ENCODE measurements at regions not wholly inside any gene's neighbourhood (a gene's known extent, or its start where the extent isn't known, plus 50 kb on each side); places are given as distances from the start of the nearest gene placed in this dataset.

GRCh38 chr20:63145156-63145555 lies 70.8 kb downstream of the YTHDF1 start:
- WGBS (ENCODE audit: insufficient coverage) = 80% methylated on average over 1 of the region's 4 CpGs
- ChIA-PET CTCF (no interaction called here), POLR2A (no interaction called here)
- DNase-seq = no peak
- no peak overlapping the region for H3K4me3 ChIP-seq (ENCODE audit: control insufficient read depth in 1 of 7, extremely low read depth in 1 of 7, insufficient read depth in 4 of 7, low read depth in 2 of 7, low read length in 6 of 7)
- H3K36me3 ChIP-seq (ENCODE audit: control insufficient read depth in 4 of 4, insufficient read depth in 4 of 4, low read length in 3 of 4) = no peaks in the 10 kb centered on the region
- H3K27me3 ChIP-seq (replicated peaks in 2 of 5; ENCODE audit: control insufficient read depth in 4 of 5, insufficient read depth in 5 of 5, low read length in 4 of 5) = peaks cover 5 to 26% (median 12%) of the 10 kb centered on the region in 5 experiments
- no peaks in the 10 kb centered on the region for H3K4me1 ChIP-seq (ENCODE audit: control extremely low read depth in 1 of 4, control insufficient read depth in 4 of 4, insufficient read depth in 4 of 4, low read length in 3 of 4)
- H3K27ac ChIP-seq (ENCODE audit: insufficient read depth in 1 of 2, low read depth in 1 of 2, low read length in 2 of 2, poor library complexity in 1 of 2, severe bottlenecking in 2 of 2) = no peak overlapping the region
- H3K9me3 ChIP-seq (ENCODE audit: control extremely low read depth in 1 of 5, control insufficient read depth in 4 of 5, insufficient read depth in 2 of 5, low read depth in 1 of 5, low read length in 4 of 5) = peaks cover 0 to 27% (median 5%) of the 10 kb centered on the region in 5 experiments

- Histone ChIP-seq H3K4me1 (ENCODE audit: control extremely low read depth in 1 of 4, control insufficient read depth in 4 of 4, insufficient read depth in 4 of 4, low read length in 3 of 4) (no peaks in the 10 kb centered on the region), H3K27ac (ENCODE audit: insufficient read depth in 1 of 2, low read depth in 1 of 2, low read length in 2 of 2, poor library complexity in 1 of 2, severe bottlenecking in 2 of 2) (no peak overlapping the region), H3K27me3 (replicated peaks in 2 of 5; ENCODE audit: control insufficient read depth in 4 of 5, insufficient read depth in 5 of 5, low read length in 4 of 5) (peaks cover 5 to 42% (median 12%) of the 10 kb centered on the region in 5 experiments), H3K36me3 (ENCODE audit: control insufficient read depth in 4 of 4, insufficient read depth in 4 of 4, low read length in 3 of 4) (no peaks in the 10 kb centered on the region), H3K9me3 (ENCODE audit: control extremely low read depth in 1 of 5, control insufficient read depth in 4 of 5, insufficient read depth in 2 of 5, low read depth in 1 of 5, low read length in 4 of 5) (peaks cover 0 to 16% (median 4%) of the 10 kb centered on the region in 5 experiments), H3K4me3 (ENCODE audit: control insufficient read depth in 1 of 7, extremely low read depth in 1 of 7, insufficient read depth in 4 of 7, low read depth in 2 of 7, low read length in 6 of 7) (no peak overlapping the region)
- ChIA-PET CTCF (interaction anchor here (0.6 kb wide), 1 partner anchor 341 kb away, joined by 3 read pairs; no protein-coding TSS in a partner anchor), POLR2A (no interaction called here)
- no peak for DNase-seq
- WGBS (ENCODE audit: insufficient coverage) = 96% methylated on average over 8 of the region's 9 CpGs
Observed at GRCh38 chr20:63142933-63143332, 73.0 kb downstream of the YTHDF1 start.

GRCh38 chr20:63141531-63141930 lies 74.4 kb downstream of the YTHDF1 start:
- Histone ChIP-seq H3K36me3 (ENCODE audit: control insufficient read depth in 4 of 4, insufficient read depth in 4 of 4, low read length in 3 of 4) (no peaks in the 10 kb centered on the region), H3K4me1 (ENCODE audit: control extremely low read depth in 1 of 4, control insufficient read depth in 4 of 4, insufficient read depth in 4 of 4, low read length in 3 of 4) (no peaks in the 10 kb centered on the region), H3K4me3 (ENCODE audit: control insufficient read depth in 1 of 7, extremely low read depth in 1 of 7, insufficient read depth in 4 of 7, low read depth in 2 of 7, low read length in 6 of 7) (no peak overlapping the region), H3K27ac (ENCODE audit: insufficient read depth in 1 of 2, low read depth in 1 of 2, low read length in 2 of 2, poor library complexity in 1 of 2, severe bottlenecking in 2 of 2) (no peak overlapping the region), H3K9me3 (ENCODE audit: control extremely low read depth in 1 of 5, control insufficient read depth in 4 of 5, insufficient read depth in 2 of 5, low read depth in 1 of 5, low read length in 4 of 5) (peaks cover 0 to 3% (median 0%) of the 10 kb centered on the region in 5 experiments), H3K27me3 (replicated peaks in 2 of 5; ENCODE audit: control insufficient read depth in 4 of 5, insufficient read depth in 5 of 5, low read length in 4 of 5) (peaks cover 5 to 41% (median 11%) of the 10 kb centered on the region in 5 experiments)
- no peak for DNase-seq
- WGBS (ENCODE audit: insufficient coverage) = 94% methylated on average over 9 of the region's 12 CpGs
- CTCF ChIA-PET = no interaction called here
- POLR2A ChIA-PET = no interaction called here

- ChIA-PET CTCF (no interaction called here), POLR2A (no interaction called here)
- no peak for DNase-seq
- H3K4me3 ChIP-seq (ENCODE audit: control insufficient read depth in 1 of 7, extremely low read depth in 1 of 7, insufficient read depth in 4 of 7, low read depth in 2 of 7, low read length in 6 of 7) = no peak overlapping the region
- no peaks in the 10 kb centered on the region for H3K4me1 ChIP-seq (ENCODE audit: control extremely low read depth in 1 of 4, control insufficient read depth in 4 of 4, insufficient read depth in 4 of 4, low read length in 3 of 4)
- no peak overlapping the region for H3K27ac ChIP-seq (ENCODE audit: insufficient read depth in 1 of 2, low read depth in 1 of 2, low read length in 2 of 2, poor library complexity in 1 of 2, severe bottlenecking in 2 of 2)
- WGBS (ENCODE audit: insufficient coverage) = 93% methylated on average over 20 of the region's 24 CpGs
- H3K36me3 ChIP-seq (ENCODE audit: control insufficient read depth in 4 of 4, insufficient read depth in 4 of 4, low read length in 3 of 4) = no peaks in the 10 kb centered on the region
- H3K9me3 ChIP-seq (ENCODE audit: control extremely low read depth in 1 of 5, control insufficient read depth in 4 of 5, insufficient read depth in 2 of 5, low read depth in 1 of 5, low read length in 4 of 5) = peaks cover 0 to 2% (median 0%) of the 10 kb centered on the region in 5 experiments
- peaks cover 5 to 41% (median 11%) of the 10 kb centered on the region in 5 experiments for H3K27me3 ChIP-seq (replicated peaks in 2 of 5; ENCODE audit: control insufficient read depth in 4 of 5, insufficient read depth in 5 of 5, low read length in 4 of 5)
Observed at GRCh38 chr20:63140514-63141433, 75.2 kb downstream of the YTHDF1 start.

GRCh38 chr20:63139837-63140236 lies 76.1 kb downstream of the YTHDF1 start:
- ChIA-PET POLR2A (no interaction called here), CTCF (no interaction called here)
- 93% methylated on average over 19 of the region's 19 CpGs for WGBS (ENCODE audit: insufficient coverage)
- peaks cover 4 to 38% (median 10%) of the 10 kb centered on the region in 5 experiments for H3K27me3 ChIP-seq (replicated peaks in 2 of 5; ENCODE audit: control insufficient read depth in 4 of 5, insufficient read depth in 5 of 5, low read length in 4 of 5)
- H3K36me3 ChIP-seq (ENCODE audit: control insufficient read depth in 4 of 4, insufficient read depth in 4 of 4, low read length in 3 of 4) = no peaks in the 10 kb centered on the region
- H3K27ac ChIP-seq (ENCODE audit: insufficient read depth in 1 of 2, low read depth in 1 of 2, low read length in 2 of 2, poor library complexity in 1 of 2, severe bottlenecking in 2 of 2) = no peak overlapping the region
- peaks cover 0 to 2% (median 0%) of the 10 kb centered on the region in 5 experiments for H3K9me3 ChIP-seq (ENCODE audit: control extremely low read depth in 1 of 5, control insufficient read depth in 4 of 5, insufficient read depth in 2 of 5, low read depth in 1 of 5, low read length in 4 of 5)
- DNase-seq = no peak
- H3K4me3 ChIP-seq (ENCODE audit: control insufficient read depth in 1 of 7, extremely low read depth in 1 of 7, insufficient read depth in 4 of 7, low read depth in 2 of 7, low read length in 6 of 7) = no peak overlapping the region
- H3K4me1 ChIP-seq (ENCODE audit: control extremely low read depth in 1 of 4, control insufficient read depth in 4 of 4, insufficient read depth in 4 of 4, low read length in 3 of 4) = no peaks in the 10 kb centered on the region

- no peak for DNase-seq
- ChIA-PET POLR2A (no interaction called here), CTCF (no interaction called here)
- Histone ChIP-seq H3K4me3 (ENCODE audit: control insufficient read depth in 1 of 7, extremely low read depth in 1 of 7, insufficient read depth in 4 of 7, low read depth in 2 of 7, low read length in 6 of 7) (no peak overlapping the region), H3K27me3 (replicated peaks in 2 of 5; ENCODE audit: control insufficient read depth in 4 of 5, insufficient read depth in 5 of 5, low read length in 4 of 5) (peaks cover 4 to 38% (median 9%) of the 10 kb centered on the region in 5 experiments), H3K9me3 (ENCODE audit: control extremely low read depth in 1 of 5, control insufficient read depth in 4 of 5, insufficient read depth in 2 of 5, low read depth in 1 of 5, low read length in 4 of 5) (peaks cover 0 to 2% (median 0%) of the 10 kb centered on the region in 5 experiments), H3K27ac (ENCODE audit: insufficient read depth in 1 of 2, low read depth in 1 of 2, low read length in 2 of 2, poor library complexity in 1 of 2, severe bottlenecking in 2 of 2) (no peak overlapping the region), H3K36me3 (ENCODE audit: control insufficient read depth in 4 of 4, insufficient read depth in 4 of 4, low read length in 3 of 4) (no peaks in the 10 kb centered on the region), H3K4me1 (ENCODE audit: control extremely low read depth in 1 of 4, control insufficient read depth in 4 of 4, insufficient read depth in 4 of 4, low read length in 3 of 4) (no peaks in the 10 kb centered on the region)
- 86% methylated on average over 10 of the region's 12 CpGs for WGBS (ENCODE audit: insufficient coverage)
Observed at GRCh38 chr20:63139356-63139755, 76.6 kb downstream of the YTHDF1 start.

- 91% methylated on average over 19 of the region's 22 CpGs for WGBS (ENCODE audit: insufficient coverage)
- Histone ChIP-seq H3K27ac (ENCODE audit: insufficient read depth in 1 of 2, low read depth in 1 of 2, low read length in 2 of 2, poor library complexity in 1 of 2, severe bottlenecking in 2 of 2) (no peak overlapping the region), H3K4me3 (ENCODE audit: control insufficient read depth in 1 of 7, extremely low read depth in 1 of 7, insufficient read depth in 4 of 7, low read depth in 2 of 7, low read length in 6 of 7) (no peak overlapping the region), H3K4me1 (ENCODE audit: control extremely low read depth in 1 of 4, control insufficient read depth in 4 of 4, insufficient read depth in 4 of 4, low read length in 3 of 4) (no peaks in the 10 kb centered on the region), H3K27me3 (replicated peaks in 2 of 5; ENCODE audit: control insufficient read depth in 4 of 5, insufficient read depth in 5 of 5, low read length in 4 of 5) (peaks cover 0 to 38% (median 6%) of the 10 kb centered on the region in 5 experiments), H3K9me3 (ENCODE audit: control extremely low read depth in 1 of 5, control insufficient read depth in 4 of 5, insufficient read depth in 2 of 5, low read depth in 1 of 5, low read length in 4 of 5) (peaks cover 0 to 2% (median 0%) of the 10 kb centered on the region in 5 experiments), H3K36me3 (ENCODE audit: control insufficient read depth in 4 of 4, insufficient read depth in 4 of 4, low read length in 3 of 4) (no peaks in the 10 kb centered on the region)
- POLR2A ChIA-PET = no interaction called here
- DNase-seq = no peak
- CTCF ChIA-PET = no interaction called here
Observed at GRCh38 chr20:63138855-63139341, 77.0 kb downstream of the YTHDF1 start.

All from common myeloid progenitor, CD34-positive (primary cell).